A673 (cell line): ENCODE measurements at regions not wholly inside any gene's neighbourhood (a gene's known extent, or its start where the extent isn't known, plus 50 kb on each side); places are given as distances from the start of the nearest gene placed in this dataset.

Experiments
- BruUV-seq: library from RNA; stranded (reverse); fragments of 400-500 nt; replicated peaks from 2 replicates; lab custom pipeline; 2021; lab: Mats Ljungman, UMichigan
- CTCF ChIA-PET: fragments of 300-600 bp; sonication (Branson Sonifier 250); formaldehyde crosslinking; loops from one replicate; lab custom pipeline; 2022; ENCODE audit warnings: antibody characterized with exemption; lab: Charles Lee
- POLR2A ChIA-PET: fragments of 300-600 bp; sonication (Branson Sonifier 250); formaldehyde crosslinking; loops from one replicate; lab custom pipeline; 2022; ENCODE audit warnings: antibody characterized with exemption; ENCODE audit not compliant: low non-redundant PET; lab: Charles Lee
- DNase-seq: peaks from one replicate; pipeline ENCODE4 v3.0.0-alpha.2; 2015; ENCODE audit warnings: low spot score
- H3K27ac ChIP-seq: fragments of 200-600 bp; sonication (generic); 2 replicates; pipeline ENCODE4 v1.5.1; 2016; ENCODE audit warnings: mixed run types, low read depth, mild to moderate bottlenecking, mixed read lengths, antibody characterized with exemption, low read length; ENCODE audit not compliant: poor library complexity, severe bottlenecking
- H3K27me3 ChIP-seq: fragments of 200-600 bp; sonication (generic); replicated peaks from 2 replicates; pipeline ENCODE4 v1.6.1; 2017; ENCODE audit warnings: mixed run types, low read depth, mild to moderate bottlenecking, mixed read lengths, antibody characterized with exemption, low read length; ENCODE audit not compliant: insufficient read depth, poor library complexity
- H3K36me3 ChIP-seq: fragments of 200-600 bp; sonication (generic); 2 replicates; pipeline ENCODE4 v1.6.1; 2016; ENCODE audit warnings: mixed run types, mild to moderate bottlenecking, mixed read lengths, antibody characterized with exemption, low read length; ENCODE audit not compliant: insufficient read depth, poor library complexity, severe bottlenecking
- H3K4me1 ChIP-seq: fragments of 200-600 bp; sonication (generic); 2 replicates; pipeline ENCODE4 v1.6.1; 2017; ENCODE audit warnings: mixed run types, mild to moderate bottlenecking, mixed read lengths, antibody characterized with exemption, low read length; ENCODE audit not compliant: insufficient read depth, poor library complexity, severe bottlenecking
- H3K4me3 ChIP-seq: fragments of 200-600 bp; sonication (generic); 2 replicates; pipeline ENCODE4 v1.5.1; 2016; ENCODE audit warnings: low read depth, mixed run types, mild to moderate bottlenecking, mixed read lengths, low read length; ENCODE audit not compliant: poor library complexity, severe bottlenecking
- H3K9me3 ChIP-seq: fragments of 200-600 bp; sonication (generic); 2 replicates; pipeline ENCODE4 v1.6.1; 2016; ENCODE audit warnings: mixed run types, low read depth, mild to moderate bottlenecking, mixed read lengths, antibody characterized with exemption, low read length; ENCODE audit not compliant: poor library complexity, severe bottlenecking
- EZH2 ChIP-seq: fragments of 200-600 bp; sonication (generic); IDR thresholded peaks from 2 replicates; pipeline ENCODE4 v1.6.1; 2017; ENCODE audit warnings: borderline replicate concordance, low read depth, mild to moderate bottlenecking, mixed read lengths, antibody characterized with exemption, low read length; ENCODE audit not compliant: poor library complexity, severe bottlenecking
- intact Hi-C: fragments of 100-400 bp; cut with micrococcal nuclease; formaldehyde crosslinking; loops from one replicate; pipeline ENCODE4 v1.10.0; 2022; ENCODE audit not compliant: unreplicated experiment
- TF ChIP-seq, protein P1 (sequence below): fragments of 300-800, 200-600 bp; sonication (generic); conservative IDR thresholded peaks from 2 replicates; pipeline ENCODE4 v1.5.1; 2017; ENCODE audit warnings: low read depth, mild to moderate bottlenecking, antibody characterized with exemption, low read length, moderate library complexity, mixed read lengths

DNA sequence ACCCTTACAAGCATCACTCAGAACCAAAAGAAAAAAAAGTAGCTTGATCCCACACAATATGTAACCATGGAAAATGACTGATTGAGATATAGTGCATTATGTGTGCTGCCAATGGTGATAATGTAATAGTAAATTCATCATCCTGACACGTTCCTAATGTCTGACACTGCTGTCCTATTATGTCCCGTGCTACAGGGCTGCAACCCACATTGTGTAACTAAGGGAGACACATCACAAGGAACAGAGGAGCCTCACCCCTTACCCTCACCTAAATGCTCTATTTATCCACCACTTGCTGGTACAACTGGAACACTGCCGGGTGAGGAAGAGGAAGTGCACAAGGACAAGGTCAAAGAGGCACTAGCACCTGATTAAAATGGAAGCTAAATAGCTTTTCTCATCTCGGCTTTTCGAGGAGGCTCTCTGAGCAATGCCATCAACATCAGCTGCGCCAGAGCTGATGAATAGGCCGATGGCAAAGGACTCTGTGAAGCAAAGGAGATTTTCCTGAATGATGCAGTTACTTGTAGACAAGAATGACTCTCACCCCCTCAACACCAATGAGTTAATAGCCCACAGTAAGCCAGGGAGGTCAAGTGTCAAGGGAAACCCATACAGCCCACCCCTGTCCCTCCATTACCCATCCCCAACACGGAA is 181.6 kb downstream of the HNRNPD start:
- intact Hi-C loops: no loop called here
- Histone ChIP-seq H3K4me3 (no peak overlapping the region), H3K4me1 (no peaks in the 10 kb centered on the region), H3K27me3 (no peaks in the 10 kb centered on the region), H3K9me3 (no peaks in the 10 kb centered on the region), H3K36me3 (no peaks in the 10 kb centered on the region), H3K27ac (no peak overlapping the region)
- ChIA-PET CTCF (no interaction called here), POLR2A (no interaction called here)
- TF ChIP-seq EZH2: no peak
- TF ChIP-seq, protein P1, sequence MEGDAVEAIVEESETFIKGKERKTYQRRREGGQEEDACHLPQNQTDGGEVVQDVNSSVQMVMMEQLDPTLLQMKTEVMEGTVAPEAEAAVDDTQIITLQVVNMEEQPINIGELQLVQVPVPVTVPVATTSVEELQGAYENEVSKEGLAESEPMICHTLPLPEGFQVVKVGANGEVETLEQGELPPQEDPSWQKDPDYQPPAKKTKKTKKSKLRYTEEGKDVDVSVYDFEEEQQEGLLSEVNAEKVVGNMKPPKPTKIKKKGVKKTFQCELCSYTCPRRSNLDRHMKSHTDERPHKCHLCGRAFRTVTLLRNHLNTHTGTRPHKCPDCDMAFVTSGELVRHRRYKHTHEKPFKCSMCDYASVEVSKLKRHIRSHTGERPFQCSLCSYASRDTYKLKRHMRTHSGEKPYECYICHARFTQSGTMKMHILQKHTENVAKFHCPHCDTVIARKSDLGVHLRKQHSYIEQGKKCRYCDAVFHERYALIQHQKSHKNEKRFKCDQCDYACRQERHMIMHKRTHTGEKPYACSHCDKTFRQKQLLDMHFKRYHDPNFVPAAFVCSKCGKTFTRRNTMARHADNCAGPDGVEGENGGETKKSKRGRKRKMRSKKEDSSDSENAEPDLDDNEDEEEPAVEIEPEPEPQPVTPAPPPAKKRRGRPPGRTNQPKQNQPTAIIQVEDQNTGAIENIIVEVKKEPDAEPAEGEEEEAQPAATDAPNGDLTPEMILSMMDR: no peak
- no peak for DNase-seq
- no TSS peak for BruUV-seq

DNA sequence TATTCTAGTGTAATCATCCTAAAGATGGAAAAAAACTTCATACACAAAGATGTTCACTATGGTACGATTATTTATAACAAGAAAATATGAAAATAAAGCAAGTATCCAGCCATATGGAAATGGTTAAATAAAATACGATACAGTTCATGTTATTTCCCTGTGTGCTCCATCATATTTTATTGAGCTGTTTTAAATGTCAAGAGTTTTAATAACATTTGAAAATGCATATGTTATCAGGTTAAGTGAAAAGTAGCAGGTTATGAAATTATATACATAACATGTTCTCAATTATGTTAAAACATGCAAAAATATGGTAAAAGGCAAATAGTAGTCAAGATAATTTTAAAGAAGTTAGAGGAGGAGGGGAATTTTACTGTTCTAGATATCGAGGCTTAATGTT is 192.0 kb downstream of the HNRNPD start:
- Histone ChIP-seq H3K9me3 (no peaks in the 10 kb centered on the region), H3K27me3 (no peaks in the 10 kb centered on the region), H3K4me1 (no peaks in the 10 kb centered on the region), H3K4me3 (no peak overlapping the region), H3K27ac (no peak overlapping the region), H3K36me3 (no peaks in the 10 kb centered on the region)
- POLR2A ChIA-PET: no interaction called here
- intact Hi-C loops: no loop called here
- no peak for DNase-seq
- TF ChIP-seq, protein P1: no peak
- CTCF ChIA-PET: no interaction called here
- no TSS peak for BruUV-seq

DNA sequence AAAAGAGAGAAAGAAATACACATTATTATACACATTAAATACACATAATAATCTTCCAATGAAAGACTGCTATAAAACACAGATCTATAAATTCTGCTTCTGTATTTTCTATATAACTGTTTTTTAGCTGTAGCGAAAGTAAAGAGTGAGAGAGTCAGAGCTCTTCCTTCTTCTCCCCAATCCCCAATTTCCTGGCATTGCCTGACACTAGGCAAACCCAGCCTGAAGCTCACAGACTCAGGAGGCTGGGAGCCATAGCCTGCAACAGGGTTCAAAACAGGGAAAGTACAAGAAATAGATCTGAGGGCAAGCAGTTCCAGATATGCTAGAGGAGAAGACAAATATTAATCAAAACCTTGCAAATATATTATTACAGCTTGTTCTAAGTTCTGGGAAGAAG is 201.6 kb downstream of the HNRNPD start:
- BruUV-seq: no TSS peak
- no peak overlapping the region for H3K4me3 ChIP-seq
- CTCF ChIA-PET: no interaction called here
- POLR2A ChIA-PET: no interaction called here
- peaks cover 6% of the 10 kb centered on the region for H3K9me3 ChIP-seq
- DNase-seq: peak; percentile 66
- H3K36me3 ChIP-seq: no peaks in the 10 kb centered on the region
- intact Hi-C loops: loop anchor here (10.0 kb wide), 1 partner anchor 767 kb away; no protein-coding TSS in a partner anchor
- TF ChIP-seq, protein P1: no peak
- H3K27me3 ChIP-seq: no peaks in the 10 kb centered on the region
- H3K27ac ChIP-seq: peak overlapping the region; percentile 93
- H3K4me1 ChIP-seq: peaks cover 13% of the 10 kb centered on the region
